GM19351 (cell line): ENCODE measurements at regions not wholly inside any gene's neighbourhood (a gene's known extent, or its start where the extent isn't known, plus 50 kb on each side); places are given as distances from the start of the nearest gene placed in this dataset.

ENCODE experiments used
- ATAC-seq: cut with Tn5 transposase; IDR thresholded peaks from one replicate; pipeline ENCODE4 v1.9.1; 2021; ENCODE audit warnings: mild to moderate bottlenecking, moderate library complexity; ENCODE audit not compliant: unreplicated experiment

- no peak for ATAC-seq
Observed at GRCh38 chr2:183984871-183985270, 613.5 kb upstream of the ZNF804A start.

DNA sequence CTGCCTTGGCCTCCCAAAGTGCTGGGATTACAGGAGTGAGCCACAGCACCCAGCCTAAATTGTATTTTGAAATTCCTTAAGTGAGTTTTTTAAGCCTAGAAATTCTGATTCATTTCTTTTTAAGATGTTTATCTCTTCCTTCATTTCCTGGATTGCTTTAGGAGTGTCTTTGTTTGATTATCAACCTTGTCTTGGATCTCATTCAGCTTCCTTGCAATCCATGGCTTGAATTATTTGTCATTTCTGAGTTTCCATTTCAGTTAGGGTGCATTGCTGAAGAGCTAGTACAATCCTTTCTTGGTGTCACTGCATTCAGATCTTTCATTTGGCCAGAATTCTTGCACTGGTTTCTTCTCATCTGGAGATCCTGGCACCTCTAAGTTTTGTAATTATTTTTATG lies 606.4 kb upstream of the ZNF804A start:
- ATAC-seq, result no peak

DNA sequence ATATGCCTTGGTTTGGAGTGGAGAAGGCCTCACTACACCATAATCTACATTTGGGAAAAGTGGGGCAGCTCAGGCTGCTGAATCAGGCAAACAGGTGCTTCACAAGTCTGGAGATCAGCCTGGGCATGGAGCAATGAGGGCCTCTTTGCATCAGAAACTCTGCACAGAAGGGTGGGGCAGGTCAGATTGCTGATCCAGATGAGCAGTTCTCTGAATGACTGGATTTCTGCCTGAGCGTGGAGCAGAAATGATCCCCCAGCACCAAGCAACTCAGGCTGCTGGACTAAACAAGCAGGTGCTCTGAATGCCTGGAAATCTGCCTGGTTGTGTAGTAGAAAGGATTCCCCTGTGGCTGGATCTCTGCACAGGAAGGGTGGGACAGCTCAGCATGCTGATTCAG lies 605.3 kb upstream of the ZNF804A start:
- peak; percentile 67 for ATAC-seq

GRCh38 chr2:183995632-183996031 lies 602.7 kb upstream of the ZNF804A start:
- no peak for ATAC-seq

- no peak for ATAC-seq
Observed at GRCh38 chr2:183996825-183997793, 601.2 kb upstream of the ZNF804A start.

DNA sequence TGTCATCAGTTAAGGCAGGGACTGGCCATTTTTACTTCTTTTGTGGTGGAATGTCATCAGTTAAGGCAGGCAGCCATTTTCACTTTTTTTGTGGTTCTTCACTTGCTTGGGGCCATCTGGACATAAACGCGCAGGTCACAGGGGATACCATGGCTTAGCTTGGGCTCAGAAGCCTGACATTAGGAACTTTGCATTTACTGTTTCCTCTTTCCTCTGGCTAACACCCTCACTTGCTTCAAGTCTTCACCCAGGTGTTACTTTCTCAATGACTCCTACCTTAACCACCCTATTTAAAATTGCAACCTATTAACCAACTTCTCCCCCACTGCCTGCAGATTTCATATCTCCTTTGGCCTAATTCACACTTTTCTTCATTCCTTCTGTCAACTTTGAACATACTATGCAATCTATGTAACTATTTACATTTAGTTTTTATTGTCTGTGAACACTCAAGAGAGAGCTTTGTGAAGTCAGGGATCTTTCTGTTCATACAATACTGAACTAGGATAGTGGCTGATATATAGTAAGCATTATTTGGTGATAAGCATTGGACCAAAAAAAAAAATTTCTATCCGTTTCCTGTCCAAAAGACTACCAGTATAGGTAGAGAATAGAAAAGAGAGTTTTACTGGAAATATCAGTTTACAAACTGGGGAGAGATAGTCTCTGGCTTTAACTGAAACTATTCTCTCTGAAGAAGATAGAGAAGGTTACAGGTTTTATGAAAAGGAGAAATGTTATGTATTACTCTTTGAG lies 600.1 kb upstream of the ZNF804A start:
- peak; percentile 91 for ATAC-seq

GRCh38 chr2:183998797-183999190 lies 599.5 kb upstream of the ZNF804A start:
- peak; percentile 27 for ATAC-seq

- peak; percentile 87 for ATAC-seq
Observed at GRCh38 chr2:184004289-184004947, 593.9 kb upstream of the ZNF804A start.

- peak; percentile 50 for ATAC-seq
Observed at GRCh38 chr2:184004948-184005672, 593.2 kb upstream of the ZNF804A start.

DNA sequence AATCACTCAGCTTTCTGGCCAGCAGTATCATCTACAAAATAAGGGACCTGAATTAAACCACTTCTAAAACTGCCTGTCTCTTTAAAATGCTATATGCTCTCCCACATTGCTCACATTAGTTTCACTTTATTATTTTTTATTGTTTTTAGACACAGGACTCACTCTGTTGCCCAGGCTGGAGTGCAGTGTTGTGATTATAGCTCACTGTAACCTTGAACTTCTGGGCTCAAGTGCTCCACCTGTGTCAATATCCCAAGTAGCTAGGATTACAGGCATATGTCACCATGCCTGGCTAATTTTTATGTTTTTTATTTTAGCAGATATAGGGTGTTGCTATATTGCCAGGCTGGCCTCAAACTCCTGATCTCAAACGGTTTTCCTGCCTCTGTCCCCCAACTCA lies 591.3 kb upstream of the ZNF804A start:
- no peak for ATAC-seq

DNA sequence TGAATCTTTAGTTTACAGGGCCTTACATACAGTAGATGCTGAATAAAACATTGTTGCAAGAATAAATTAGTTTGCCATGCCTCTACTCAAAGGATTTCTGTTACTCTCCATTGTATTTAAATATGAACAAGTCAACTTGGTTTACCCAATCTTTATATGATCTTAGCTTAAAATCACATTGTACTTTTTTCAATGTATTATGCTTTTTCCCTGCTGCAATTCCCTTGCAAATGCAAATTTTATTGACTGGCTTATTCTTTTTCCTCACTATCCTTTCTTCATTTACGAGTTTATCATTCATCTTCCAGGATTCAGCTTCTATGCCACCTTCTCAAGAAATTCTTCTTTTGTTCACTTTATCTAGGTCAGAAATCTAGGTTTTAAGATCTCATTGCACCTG lies 571.4 kb upstream of the ZNF804A start:
- ATAC-seq, result no peak

DNA sequence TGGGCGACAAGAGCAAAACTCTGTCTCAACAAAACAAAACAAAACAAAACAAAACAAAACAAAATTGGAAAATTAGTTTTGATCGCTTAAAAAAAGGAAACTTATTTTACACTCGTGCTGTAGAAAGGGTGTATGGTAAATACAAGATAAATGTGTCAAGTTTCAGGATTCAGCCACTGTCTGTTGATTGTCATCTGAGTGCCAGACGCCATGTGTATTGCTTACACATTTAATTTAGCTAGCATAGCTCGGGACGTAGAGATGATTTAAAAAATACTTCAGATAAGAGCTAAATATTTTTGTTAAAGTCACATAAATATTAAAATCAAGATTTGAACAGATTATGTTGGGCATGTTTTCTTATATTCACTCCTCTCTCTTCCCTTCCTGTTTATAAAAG lies 568.1 kb upstream of the ZNF804A start:
- no peak for ATAC-seq

- ATAC-seq, result no peak
Observed at GRCh38 chr2:184030989-184031388, 567.3 kb upstream of the ZNF804A start.

GRCh38 chr2:184031402-184032147 lies 566.8 kb upstream of the ZNF804A start:
- ATAC-seq, result peak; percentile 61

GRCh38 chr2:184032983-184033382 lies 565.3 kb upstream of the ZNF804A start:
- no peak for ATAC-seq

GRCh38 chr2:184037273-184037672 lies 561.1 kb upstream of the ZNF804A start:
- no peak for ATAC-seq

DNA sequence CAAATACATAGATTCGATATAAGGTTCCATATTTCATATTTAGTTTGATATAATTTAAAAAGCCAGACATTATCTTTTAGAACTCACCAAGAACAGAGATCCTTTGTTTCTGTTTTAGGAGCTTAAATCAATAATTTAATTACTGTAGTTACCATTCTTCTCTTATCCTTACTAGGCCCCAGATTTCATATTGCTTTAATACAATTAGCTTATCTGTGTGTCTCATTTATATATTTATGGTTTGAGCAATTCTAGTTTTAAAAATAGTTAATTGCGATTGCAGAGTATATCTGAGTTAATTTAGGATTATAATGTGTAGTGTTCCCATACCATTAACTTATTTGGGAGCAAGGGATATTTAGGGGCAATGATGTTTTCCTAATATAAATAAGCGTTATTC lies 558.8 kb upstream of the ZNF804A start:
- no peak for ATAC-seq

DNA sequence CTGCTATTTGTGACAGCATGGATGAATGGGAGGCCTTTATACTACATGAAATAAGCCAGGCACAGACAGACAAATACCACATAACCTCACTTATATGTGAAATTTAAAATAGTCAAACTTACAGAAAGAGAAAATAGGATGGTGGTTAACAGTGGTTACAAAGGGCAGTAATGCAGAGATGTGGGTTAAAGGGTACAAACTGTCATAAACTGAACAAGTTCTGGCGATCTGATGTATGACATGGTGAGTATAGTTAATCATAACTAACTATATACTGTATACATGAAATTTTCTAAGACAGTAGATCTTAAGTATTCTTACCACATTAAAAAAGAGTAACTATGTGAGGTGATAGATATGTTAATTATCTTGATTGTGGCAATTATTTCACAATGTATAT lies 558.1 kb upstream of the ZNF804A start:
- no peak for ATAC-seq

DNA sequence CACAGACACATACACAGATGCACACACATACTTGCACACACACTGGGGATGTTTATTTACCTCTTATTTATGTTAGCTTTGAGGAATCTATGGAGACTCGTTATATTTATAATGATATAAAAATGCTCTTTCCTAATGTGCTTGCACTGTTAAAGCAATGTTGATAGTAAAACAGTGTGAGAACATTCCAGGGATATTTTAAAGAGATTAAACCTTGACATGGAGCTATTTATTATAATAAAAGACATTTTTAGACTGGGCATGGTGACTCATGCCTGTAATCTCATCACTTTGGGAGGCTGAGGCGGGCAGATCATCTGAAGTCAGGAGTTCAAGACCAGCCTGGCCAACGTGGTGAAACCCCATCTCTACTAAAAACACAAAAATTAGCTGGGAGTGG lies 557.3 kb upstream of the ZNF804A start:
- ATAC-seq, result no peak

DNA sequence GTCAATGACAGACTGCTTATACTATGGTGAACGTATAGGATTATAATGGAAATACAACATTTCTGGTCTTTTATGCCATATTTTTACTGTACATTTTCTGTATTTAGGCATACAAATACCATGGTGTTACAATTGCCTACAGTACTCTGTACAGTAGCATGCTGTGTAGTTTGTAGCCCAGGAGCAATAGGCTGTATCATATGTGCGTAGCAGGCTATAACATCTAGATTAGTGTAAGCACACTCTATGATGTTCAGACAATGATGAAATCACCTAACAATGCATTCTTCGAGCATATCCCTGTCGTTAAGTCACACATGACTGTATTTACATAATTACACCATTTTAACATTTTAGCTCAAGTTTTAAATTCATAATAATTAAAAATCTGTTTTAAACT lies 556.6 kb upstream of the ZNF804A start:
- ATAC-seq, result no peak
